Cardiac fibroblast (primary cell): ENCODE measurements at regions not wholly inside any gene's neighbourhood (a gene's known extent, or its start where the extent isn't known, plus 50 kb on each side); places are given as distances from the start of the nearest gene placed in this dataset.
A peak's percentile ranks its signal among the peaks of the same experiment; 100 is the strongest.
"Not testable (repeated sequence)": the region's sequence is repeated elsewhere in the genome, so short reads cannot be mapped to it uniquely, and the experiment has no call there.

Experiments
- DNase-seq, 2 donors: peaks; one replicate each; pipeline versions ENCODE4 v3.0.0 to v3.0.0-alpha.2; 2010; ENCODE audit warnings: low read depth in 2 of 2
- H3K4me3 ChIP-seq, 2 donors: replicated peaks in 1 of 2; 1 replicate in 1 of 2; 2 replicates in 1 of 2; pipeline ENCODE4 v1.5.1; 2011; ENCODE audit warnings: low read depth in 2 of 2, low read length in 2 of 2, mild to moderate bottlenecking in 2 of 2, moderate library complexity in 1 of 2
- CTCF ChIP-seq: IDR thresholded peaks from one replicate; pipeline ENCODE4 v1.5.1; 2011; ENCODE audit warnings: low read depth, mild to moderate bottlenecking, low read length, inconsistent platforms

- no peak for DNase-seq
- H3K4me3 ChIP-seq: no peak overlapping the region
- TF ChIP-seq CTCF: no peak
Measured at GRCh38 chr5:69011910-69012309, 81.9 kb upstream of the SLC30A5 start.

GRCh38 chr5:69013481-69013880, 80.3 kb upstream of the SLC30A5 start:
- no peak for DNase-seq
- no peak overlapping the region for H3K4me3 ChIP-seq
- TF ChIP-seq CTCF: no peak

GRCh38 chr5:69014007-69014406, 79.8 kb upstream of the SLC30A5 start:
- DNase-seq, H3K4me3 ChIP-seq: not testable (repeated sequence)

GRCh38 chr5:69019668-69020375, 74.0 kb upstream of the SLC30A5 start:
- no peak for TF ChIP-seq CTCF
- DNase-seq: no peak
- H3K4me3 ChIP-seq: no peak overlapping the region

GRCh38 chr5:69024241-69024651, 69.6 kb upstream of the SLC30A5 start:
- peak; percentile 64 to 66 for DNase-seq
- TF ChIP-seq CTCF: peak; percentile 59
- no peak overlapping the region for H3K4me3 ChIP-seq

- H3K4me3 ChIP-seq: no peak overlapping the region
- TF ChIP-seq CTCF: no peak
- DNase-seq: no peak
Measured at GRCh38 chr5:69029292-69029691, 64.5 kb upstream of the SLC30A5 start.

GRCh38 chr5:69030358-69031062, 63.3 kb upstream of the SLC30A5 start:
- TF ChIP-seq CTCF: no peak
- H3K4me3 ChIP-seq: no peak overlapping the region
- DNase-seq: peak in 1 of 2 donors; percentile 24
